GM21825 (cell line): ENCODE measurements at regions not wholly inside any gene's neighbourhood (a gene's known extent, or its start where the extent isn't known, plus 50 kb on each side); places are given as distances from the start of the nearest gene placed in this dataset.
"Not testable (repeated sequence)": the region's sequence is repeated elsewhere in the genome, so short reads cannot be mapped to it uniquely, and the experiment has no call there.

Experiments used
- ATAC-seq: cut with Tn5 transposase; IDR thresholded peaks from one replicate; pipeline ENCODE4 v1.9.1; 2021; ENCODE audit warnings: mild to moderate bottlenecking, moderate library complexity; ENCODE audit not compliant: unreplicated experiment

DNA sequence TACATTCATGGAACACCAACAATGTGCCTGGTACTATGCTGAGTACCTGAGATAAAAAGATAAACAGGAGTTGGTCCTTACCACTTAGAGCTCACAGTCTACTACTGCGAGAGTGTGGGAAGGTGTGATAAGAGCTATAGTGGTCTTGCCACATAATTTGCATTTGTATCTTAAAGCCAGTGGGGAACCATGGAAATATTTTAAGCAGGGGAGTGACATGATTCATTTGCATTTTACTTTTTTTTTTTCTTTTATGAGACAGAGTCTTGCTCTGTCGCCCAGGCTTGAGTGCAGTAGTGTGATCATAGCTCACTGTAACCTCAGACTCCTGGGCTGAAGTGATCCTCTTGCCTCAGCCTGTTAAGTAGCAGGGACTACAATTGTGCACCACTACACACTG lies 53.6 kb downstream of the SRGAP2 start:
- ATAC-seq, result not testable (repeated sequence)

DNA sequence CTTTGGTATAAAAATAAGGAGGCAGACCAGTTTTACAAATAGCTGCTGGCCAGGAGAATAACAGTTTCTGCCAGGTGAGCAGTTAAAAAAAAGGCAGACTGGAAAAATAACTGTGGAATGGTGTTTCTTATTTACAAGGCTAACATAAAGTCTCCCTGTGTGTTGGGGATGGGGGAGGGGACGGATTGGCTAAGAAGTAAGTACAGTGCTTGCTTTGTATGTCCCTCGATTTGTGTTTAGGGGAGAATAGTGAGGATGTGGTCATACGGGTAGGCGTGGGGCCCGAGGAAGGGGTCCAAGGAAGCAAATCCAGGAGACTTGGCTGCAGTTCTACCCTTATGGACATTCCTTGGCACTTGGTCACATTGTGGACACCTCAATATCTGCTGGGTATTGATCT lies 58.1 kb downstream of the SRGAP2 start:
- not testable (repeated sequence) for ATAC-seq

DNA sequence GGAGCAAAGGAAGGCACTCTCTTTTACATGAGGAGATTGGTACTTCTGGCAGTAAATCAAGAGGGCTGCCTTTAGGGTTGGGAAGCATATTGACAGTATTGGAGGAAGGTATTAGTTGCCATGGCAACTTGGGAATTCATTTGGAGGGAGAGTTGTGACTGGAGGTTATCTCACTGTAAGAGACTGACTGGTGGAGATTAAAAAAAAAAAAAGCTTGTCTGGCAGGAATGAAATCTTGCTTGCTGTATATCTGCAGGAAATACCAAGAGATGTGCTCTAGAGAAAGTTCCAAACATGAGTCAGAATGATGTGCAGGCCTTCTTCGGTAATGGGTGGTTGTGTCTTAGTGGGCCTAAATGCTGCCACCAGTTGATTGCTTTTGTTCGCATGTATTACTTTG lies 59.1 kb downstream of the SRGAP2 start:
- ATAC-seq, result not testable (repeated sequence)

DNA sequence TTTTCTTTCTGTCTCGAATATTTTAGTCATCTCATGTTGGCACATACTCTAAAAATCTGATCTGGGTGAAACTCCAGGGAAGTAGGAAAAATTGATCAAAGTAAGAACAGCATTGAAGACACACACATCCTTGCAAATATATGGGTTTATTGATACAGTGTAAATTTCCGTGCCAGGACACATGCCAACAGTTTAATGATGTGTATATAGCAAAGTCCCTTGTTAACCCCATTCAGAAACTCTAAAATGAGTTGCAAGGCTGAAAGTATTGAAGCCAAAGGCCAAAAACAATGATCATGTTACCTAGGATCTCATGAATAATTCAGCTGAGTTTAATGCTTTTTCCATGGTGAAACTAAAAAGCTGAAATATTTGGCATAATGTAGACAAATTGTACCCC lies 61.6 kb downstream of the SRGAP2 start:
- not testable (repeated sequence) for ATAC-seq

DNA sequence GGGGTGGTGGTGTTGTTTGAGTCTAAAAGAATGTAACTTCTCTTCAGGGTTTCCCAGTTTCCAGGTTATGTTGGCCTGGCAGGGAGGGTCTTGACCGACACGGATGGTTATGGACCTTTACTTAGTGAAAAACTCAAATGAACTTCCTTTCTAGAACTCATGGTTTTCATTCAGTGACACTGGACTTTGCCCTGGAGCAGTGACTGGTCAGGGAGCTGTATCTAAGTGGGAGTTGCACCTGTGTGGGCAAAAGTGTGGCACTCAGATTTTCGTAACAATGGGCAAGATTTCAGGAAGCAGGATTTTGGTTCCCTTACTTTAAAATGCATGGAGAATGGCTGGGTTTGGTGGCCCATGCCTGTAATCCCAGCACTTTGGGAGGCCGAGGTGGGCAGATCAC lies 67.8 kb downstream of the SRGAP2 start:
- ATAC-seq, result not testable (repeated sequence)

DNA sequence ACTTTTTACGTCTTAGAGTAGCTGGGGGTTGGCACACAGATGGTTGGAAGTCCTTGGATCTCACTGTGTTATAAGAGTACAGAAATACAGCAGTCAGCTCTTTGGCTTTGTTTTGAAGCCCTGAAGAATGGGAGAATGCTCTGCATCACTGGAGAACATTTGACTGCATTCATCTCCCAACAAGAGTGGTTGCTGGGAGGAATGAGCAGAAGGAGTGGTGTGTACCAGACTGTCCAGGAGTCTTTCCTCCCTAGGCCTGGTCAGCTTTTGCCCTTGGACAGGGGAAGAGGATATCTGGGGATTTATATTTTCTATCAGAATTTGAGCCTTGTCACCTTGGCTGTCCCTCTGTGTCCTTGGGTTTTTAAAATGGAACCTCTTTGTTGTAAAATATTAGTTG lies 69.8 kb downstream of the SRGAP2 start:
- ATAC-seq, result not testable (repeated sequence)

DNA sequence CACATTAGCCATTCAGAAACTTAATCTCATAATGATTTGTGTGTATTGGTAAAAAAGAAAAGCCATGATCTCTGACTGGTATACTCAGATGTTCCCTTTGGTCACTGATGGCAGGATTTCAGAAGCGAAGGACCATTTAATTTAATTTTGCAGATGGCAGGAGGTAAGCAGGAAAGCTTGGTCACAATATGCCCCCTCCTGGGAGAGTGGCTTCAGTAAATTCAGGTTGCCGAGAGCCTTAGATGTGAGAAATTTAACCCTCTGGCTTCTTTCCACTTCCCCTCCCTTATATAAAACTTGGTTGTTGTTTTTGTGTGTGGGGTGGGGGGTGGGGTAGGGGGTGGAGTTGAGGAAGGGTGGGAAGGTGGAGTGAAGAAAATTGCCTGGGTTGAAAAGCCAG lies 72.8 kb downstream of the SRGAP2 start:
- ATAC-seq, result not testable (repeated sequence)

DNA sequence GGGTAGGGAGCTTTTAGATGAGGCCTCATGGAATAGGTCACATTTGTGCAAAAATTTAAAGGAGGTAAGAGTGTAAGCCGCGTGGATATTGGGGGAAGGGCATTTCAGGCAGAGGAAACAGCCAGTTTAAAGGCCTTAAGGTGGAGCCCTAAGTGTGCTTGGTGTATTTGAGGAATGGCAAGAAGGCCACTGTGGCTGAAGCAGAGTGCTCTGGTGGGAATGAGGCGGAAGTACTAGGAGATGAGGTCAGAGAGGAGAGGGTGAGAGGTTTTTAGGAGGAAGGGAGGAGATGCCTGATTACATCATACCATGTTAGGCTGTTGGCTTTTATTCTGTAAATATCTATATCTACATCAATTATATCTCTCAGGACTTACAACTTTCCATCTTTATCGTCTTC lies 75.3 kb downstream of the SRGAP2 start:
- not testable (repeated sequence) for ATAC-seq

DNA sequence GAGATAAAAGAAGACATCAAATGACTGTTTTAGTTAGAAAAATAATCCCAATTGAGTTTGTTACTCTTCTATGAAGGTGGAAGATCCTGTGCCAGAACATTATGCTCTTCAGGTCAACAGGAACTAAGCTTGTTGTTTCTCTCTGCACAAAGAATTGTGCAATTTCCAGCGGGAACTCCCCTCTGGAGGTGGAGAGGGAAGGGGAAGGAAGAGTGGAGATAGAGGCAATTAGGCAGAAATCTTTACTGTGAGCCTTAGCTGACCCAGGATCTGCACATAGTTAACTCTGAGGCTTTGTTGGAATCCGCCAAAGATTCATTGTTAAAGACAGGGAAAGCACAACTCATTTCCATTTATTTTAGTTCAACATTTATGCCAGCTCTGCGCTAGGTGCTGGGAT lies 77.3 kb downstream of the SRGAP2 start:
- ATAC-seq, result not testable (repeated sequence)

DNA sequence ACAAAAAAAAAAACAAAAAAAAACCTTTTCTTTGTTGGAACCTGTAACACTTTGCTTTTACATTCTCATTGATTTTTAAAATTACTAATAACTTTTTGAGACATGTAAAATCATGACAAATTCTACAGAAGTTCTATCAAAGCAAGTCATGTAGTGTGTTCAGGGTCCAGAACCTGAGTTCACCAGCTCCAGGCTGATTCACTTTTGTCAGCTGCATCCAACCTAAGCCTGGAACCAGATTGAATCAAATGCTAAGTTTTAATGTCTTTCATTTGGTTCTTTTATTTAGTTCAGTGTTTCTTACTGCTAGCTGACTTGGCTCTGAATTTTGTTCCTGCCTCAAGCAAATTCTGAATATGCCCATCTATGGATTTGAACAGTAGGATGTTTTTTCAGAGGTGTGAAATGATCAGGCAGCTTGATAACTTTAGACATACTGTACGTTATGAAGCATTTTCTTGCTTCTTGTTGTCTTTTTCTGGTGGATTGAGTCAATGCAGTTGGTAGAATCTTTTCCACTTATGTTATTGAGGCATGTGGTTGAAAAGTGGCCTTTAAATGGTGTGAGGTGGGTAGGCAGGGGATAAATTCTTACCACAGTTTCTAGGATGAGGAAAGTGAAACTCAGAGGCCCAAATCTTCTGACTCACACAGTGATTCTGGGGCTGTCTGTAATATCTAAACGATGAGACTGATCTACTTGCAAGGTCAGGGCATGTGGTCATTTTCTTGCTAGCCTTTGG lies 78.7 kb downstream of the SRGAP2 start:
- ATAC-seq, result peak; percentile 69

DNA sequence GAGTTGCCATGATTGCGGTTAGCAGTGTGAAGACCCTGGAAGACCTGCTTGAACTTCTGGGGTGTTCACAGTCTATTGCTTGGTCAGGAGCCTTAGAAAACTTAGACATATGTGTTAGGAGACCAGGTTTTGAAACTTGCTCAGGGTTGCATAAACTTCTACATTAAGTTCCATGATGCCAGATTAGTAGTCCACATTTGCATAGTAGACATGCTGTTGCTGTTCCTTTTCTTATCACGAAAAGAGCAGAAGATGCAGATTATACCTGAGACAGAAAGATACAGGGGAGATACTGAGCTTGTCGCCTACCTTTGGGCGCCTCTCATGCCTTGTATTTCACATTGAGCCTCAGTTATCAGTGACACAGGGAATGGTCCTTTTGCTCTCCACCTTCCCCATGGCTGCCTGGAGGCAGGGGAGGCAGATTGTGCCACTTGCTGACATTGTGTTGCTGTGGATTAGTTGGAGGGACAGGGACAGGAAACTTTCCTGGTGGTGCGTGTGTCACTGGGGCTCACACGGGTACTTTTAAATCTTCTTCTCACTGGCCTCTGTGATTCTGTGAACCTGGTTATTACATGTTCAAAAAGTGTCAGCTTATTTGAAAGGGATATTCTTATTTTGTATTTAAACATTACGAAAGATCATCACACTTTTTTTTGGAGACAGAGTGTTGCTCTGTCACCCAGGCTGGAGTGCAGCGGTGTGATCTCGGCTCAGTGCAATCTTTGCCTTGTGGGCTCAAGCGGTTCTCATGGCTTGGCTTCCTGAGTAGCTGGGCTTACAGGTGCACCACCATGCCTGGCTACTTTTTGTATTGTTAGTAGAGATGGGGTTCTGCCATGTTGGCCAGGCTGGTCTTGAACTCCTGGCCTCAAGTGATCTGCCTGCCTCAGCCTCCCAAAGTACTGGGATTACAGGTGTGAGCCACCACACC lies 82.0 kb downstream of the SRGAP2 start:
- not testable (repeated sequence) for ATAC-seq

DNA sequence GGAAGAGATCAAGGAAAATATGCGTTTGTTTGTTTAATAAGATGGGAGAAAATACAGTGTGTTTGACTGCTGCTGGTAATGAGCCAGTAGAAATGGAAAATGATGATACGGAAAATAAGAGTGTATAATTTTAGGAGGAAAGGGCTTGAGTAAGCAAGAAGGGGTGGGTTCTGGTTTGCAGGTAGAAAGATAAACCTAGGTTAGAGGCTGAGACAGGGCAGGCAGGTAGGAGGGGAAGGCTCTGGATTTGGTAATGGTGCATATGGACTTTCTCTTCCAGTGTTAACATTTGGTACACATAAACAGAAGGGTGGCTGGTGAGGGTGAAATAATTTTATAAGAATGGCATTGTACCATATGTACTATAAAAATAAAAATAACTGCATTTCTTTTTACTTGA lies 84.4 kb downstream of the SRGAP2 start:
- ATAC-seq, result not testable (repeated sequence)

DNA sequence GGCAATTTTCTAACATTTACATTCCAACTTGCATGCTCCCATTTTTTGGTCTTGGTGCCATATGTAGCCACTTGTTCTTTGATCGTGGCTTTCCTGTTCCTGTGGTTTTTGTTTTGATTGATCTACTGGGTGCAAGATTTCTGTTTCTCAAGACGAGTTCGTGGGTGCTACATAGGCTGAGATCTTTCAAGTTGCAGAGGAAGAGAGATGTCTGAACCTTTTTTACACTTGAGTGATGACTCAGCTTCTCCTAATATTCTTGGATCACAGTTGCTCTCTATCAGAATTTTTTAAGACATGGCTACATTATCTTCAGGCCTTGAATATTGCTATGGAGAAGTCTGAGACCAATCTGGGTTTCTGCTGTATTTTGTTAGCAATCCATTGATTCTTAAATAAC lies 85.1 kb downstream of the SRGAP2 start:
- ATAC-seq, result not testable (repeated sequence)

DNA sequence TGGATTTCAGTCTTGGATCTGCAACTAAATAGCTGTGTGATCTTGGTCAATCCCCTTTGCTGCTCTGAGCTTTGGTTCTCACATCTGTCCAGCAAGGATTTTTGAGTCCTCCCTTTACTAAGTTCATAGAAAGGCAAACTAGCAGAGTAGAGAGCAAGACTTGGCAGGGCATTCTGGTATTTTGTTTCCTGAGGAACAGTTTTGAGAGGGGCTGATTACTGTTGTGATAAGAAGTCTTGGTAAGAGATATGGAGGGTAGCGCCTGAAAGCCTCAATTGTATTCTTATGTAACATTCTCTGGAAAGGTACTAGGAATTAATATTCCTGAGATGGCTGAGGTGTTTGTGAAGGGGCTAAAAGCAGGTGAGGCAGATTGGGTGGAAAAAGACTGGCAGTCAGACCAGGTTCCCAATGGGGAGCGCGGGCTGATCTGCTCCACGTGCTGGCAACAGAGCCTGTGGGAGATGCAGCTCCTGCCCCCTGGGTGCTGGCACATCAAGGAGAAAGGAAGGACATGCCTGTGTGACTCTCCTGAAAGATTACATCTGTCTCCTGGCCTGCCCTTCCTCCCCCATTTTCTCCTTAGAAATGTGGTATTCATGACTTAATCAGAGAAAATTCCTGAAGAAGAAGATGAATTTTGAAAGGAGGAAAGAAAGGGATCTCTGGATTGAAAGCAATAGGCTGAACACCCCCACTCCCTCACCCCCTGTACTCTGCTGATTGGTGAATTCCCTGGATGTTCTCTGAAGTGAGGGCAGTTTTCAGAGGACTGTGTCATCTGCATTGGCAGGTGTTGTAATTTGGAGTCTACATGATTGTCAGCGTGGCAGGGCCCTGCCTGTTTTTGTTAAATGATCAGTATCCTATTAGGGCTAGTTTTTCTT lies 94.0 kb downstream of the SRGAP2 start:
- not testable (repeated sequence) for ATAC-seq

DNA sequence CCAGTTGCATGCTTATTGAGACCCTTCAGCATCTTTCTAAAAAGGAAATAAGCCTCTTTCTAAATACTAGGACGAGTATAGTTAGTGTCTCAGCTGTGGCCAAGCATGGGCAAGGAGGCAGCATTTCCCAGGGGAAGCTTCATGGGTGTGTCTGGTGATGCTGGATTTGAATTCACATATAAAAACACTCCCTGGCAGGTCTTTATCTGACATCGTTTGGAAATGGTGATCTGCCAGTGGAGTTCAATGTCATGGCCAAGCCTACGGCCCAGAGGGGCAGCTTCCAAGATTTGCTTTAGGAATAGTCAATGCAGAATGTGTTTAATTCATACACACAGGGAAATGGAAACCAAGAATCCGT lies 94.7 kb downstream of the SRGAP2 start:
- not testable (repeated sequence) for ATAC-seq

DNA sequence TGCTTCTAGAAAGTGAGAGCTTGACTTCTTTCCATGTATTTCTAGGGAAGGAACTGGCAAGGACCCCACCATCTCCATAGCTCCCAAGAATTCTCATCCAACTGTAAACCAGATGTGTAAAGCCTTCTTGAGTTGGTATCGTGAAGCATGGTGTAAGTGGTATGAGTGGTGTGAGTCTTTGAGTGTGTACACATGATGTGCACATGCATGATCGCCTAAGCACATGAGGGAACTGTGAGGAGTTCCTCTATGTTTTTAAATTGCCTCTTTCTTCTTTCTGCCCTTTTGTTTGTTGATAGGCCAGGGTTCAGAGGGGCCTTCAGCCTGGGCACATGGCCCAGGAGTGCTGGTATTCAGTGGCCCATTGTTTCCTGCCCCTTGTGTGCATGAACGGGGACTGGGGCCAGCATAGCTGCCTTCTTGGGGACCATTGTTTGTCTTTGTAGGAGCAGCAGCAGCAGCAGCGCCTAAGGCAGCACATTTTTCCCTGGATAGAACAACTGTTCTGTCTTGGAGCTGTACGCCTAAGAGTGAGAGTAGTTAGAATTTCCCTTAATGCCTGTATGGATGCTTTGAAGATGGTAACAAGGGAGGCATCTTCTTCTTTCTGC lies 95.9 kb downstream of the SRGAP2 start:
- not testable (repeated sequence) for ATAC-seq

DNA sequence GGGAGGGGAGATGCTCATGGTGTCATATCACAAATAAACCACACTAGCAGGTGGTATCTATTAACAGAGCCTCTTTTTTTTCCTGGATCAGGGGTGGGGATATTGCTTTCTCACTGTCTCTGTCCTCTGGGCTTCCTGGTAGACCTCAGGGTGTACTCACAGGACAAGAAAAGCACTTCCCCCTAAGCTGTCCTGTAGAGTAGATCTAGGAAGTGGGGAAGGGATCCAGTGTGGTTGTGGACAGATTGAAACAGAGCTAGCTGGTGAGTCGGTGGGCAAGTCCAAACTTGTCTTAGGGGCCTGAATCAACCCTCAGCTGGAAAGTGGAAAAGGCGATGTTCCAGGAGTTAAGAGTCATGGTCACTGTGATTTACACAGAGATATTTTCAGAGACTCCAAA lies 96.6 kb downstream of the SRGAP2 start:
- ATAC-seq, result not testable (repeated sequence)

DNA sequence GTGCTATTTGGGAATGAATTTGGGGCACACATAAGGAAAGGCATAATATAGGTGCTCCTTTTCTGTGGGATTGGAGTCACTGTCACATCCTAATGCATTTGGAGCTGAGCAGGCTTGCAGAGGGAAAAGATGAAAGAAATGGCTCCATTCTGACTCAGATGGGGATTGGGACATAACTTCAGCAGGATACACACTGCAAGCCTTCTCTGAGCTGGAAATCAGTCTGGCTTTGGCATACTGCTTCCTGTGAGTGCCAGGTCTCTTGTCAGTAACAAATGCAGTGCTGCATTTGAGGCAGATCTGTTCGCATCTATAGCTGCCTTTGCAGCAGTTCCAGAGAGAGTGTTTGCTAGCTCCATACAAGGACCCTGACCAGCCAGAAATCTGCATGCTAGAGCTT lies 98.7 kb downstream of the SRGAP2 start:
- ATAC-seq, result not testable (repeated sequence)

DNA sequence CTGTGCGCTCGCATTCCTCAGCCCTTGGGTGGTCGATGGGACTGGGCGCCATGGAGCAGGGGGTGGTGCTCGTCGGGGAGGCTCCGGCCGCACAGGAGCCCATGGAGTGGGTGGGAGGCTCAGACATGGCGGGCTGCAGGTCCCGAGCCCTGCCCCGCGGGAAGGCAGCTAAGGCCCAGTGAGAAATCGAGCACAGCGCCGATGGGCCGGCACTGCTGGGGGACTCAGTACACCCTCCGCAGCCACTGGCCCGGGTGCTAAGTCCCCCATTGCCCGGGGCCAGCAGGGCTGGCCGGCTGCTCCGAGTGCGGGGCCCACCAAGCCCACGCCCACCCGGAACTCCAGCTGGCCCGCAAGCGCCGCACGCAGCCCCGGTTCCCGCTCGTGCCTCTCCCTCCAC lies 104.1 kb downstream of the SRGAP2 start:
- ATAC-seq, result not testable (repeated sequence)

DNA sequence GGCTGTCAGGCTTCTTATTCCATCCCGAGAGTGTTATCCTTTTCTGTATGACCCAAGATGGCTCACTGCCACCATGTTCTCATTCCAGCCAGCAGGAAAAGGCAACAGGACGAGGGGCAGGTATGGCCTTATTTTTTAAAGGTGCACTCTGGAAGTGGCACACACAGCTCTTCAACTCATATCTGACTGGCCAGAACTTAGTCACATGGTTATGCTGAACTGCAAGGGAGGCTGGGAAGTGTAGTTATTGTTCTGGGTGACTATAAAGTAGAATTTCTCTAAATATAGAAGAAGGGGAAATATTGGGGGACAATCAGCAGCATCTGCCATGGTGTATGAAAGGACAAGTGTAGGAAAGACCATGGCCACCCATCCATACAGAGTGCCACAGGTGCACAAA lies 107.6 kb downstream of the SRGAP2 start:
- not testable (repeated sequence) for ATAC-seq
